NCI-H748 (cell line): ENCODE measurements at regions not wholly inside any gene's neighbourhood (a gene's known extent, or its start where the extent isn't known, plus 50 kb on each side); places are given as distances from the start of the nearest gene placed in this dataset.
"Not testable (repeated sequence)": the region's sequence is repeated elsewhere in the genome, so short reads cannot be mapped to it uniquely, and the experiment has no call there.

ENCODE experiments used
- DNase-seq: peaks from one replicate; lab custom pipeline; 2025; ENCODE audit not compliant: unreplicated experiment; lab: John Stamatoyannopoulos, UW

GRCh38 chr13:83008212-83008929 is 873.9 kb downstream of the SLITRK1 start:
- no peak for DNase-seq

GRCh38 chr13:83007226-83007625 is 875.0 kb downstream of the SLITRK1 start:
- no peak for DNase-seq

GRCh38 chr13:83003185-83003584 is 879.1 kb downstream of the SLITRK1 start:
- no peak for DNase-seq

GRCh38 chr13:82993417-82993816 is 888.9 kb downstream of the SLITRK1 start:
- DNase-seq: peak; percentile 9

GRCh38 chr13:82976499-82976898 is 905.8 kb downstream of the SLITRK1 start:
- no peak for DNase-seq

GRCh38 chr13:82963226-82964099 is 918.8 kb downstream of the SLITRK1 start:
- no peak for DNase-seq

GRCh38 chr13:82962397-82962796 is 919.9 kb downstream of the SLITRK1 start:
- DNase-seq: no peak

GRCh38 chr13:82961757-82962156 is 920.5 kb downstream of the SLITRK1 start:
- no peak for DNase-seq

- not testable (repeated sequence) for DNase-seq
Measured at GRCh38 chr13:82952336-82952735, 929.9 kb downstream of the SLITRK1 start.

- DNase-seq: no peak
Measured at GRCh38 chr13:82947683-82948082, 934.6 kb downstream of the SLITRK1 start.

- no peak for DNase-seq
Measured at GRCh38 chr13:82947191-82947621, 935.1 kb downstream of the SLITRK1 start.

- no peak for DNase-seq
Measured at GRCh38 chr13:82938644-82939043, 943.6 kb downstream of the SLITRK1 start.

GRCh38 chr13:82934000-82934399 is 948.3 kb downstream of the SLITRK1 start:
- DNase-seq: no peak

GRCh38 chr13:82925114-82925513 is 957.2 kb downstream of the SLITRK1 start:
- DNase-seq: no peak

- DNase-seq: no peak
Measured at GRCh38 chr13:82917984-82918383, 964.3 kb downstream of the SLITRK1 start.

GRCh38 chr13:82912564-82912963 is 969.7 kb downstream of the SLITRK1 start:
- DNase-seq: no peak

- DNase-seq: no peak
Measured at GRCh38 chr13:82905071-82905470, 977.2 kb downstream of the SLITRK1 start.

- DNase-seq: no peak
Measured at GRCh38 chr13:82900453-82900852, 981.8 kb downstream of the SLITRK1 start.

- no peak for DNase-seq
Measured at GRCh38 chr13:82898586-82898985, 983.7 kb downstream of the SLITRK1 start.

- DNase-seq: peak; percentile 49
Measured at GRCh38 chr13:82879921-82880320, 1002.4 kb downstream of the SLITRK1 start.

- peak; percentile 96 for DNase-seq
Measured at GRCh38 chr13:82878536-82878935, 1003.7 kb downstream of the SLITRK1 start.

- DNase-seq: no peak
Measured at GRCh38 chr13:82867284-82867683, 1015.0 kb downstream of the SLITRK1 start.
